RPMI7951 (cell line): ENCODE measurements at regions not wholly inside any gene's neighbourhood (a gene's known extent, or its start where the extent isn't known, plus 50 kb on each side); places are given as distances from the start of the nearest gene placed in this dataset.

Experiments used
- DNase-seq: peaks from one replicate; pipeline ENCODE4 v3.0.0-alpha.2; 2012; ENCODE audit warnings: low read depth

GRCh38 chr6:10465629-10466499, 51.0 kb upstream of the TFAP2A start:
- peak; percentile 50 for DNase-seq
